HepG2 (cell line): ENCODE measurements at regions not wholly inside any gene's neighbourhood (a gene's known extent, or its start where the extent isn't known, plus 50 kb on each side); places are given as distances from the start of the nearest gene placed in this dataset.
"Not testable (repeated sequence)": the region's sequence is repeated elsewhere in the genome, so short reads cannot be mapped to it uniquely, and the experiment has no call there.

Experiments used
- ATAC-seq: fragments of 200-7000 bp; cut with Tn5 transposase; 3 replicates; pipeline ENCODE4 v1.9.1; 2020; ENCODE audit warnings: mild to moderate bottlenecking, moderate library complexity
- BruUV-seq: library from RNA; stranded (reverse); fragments of 400-500 nt; replicated peaks from 2 replicates; lab custom pipeline; 2021; lab: Mats Ljungman, UMichigan
- CTCF ChIA-PET: fragments of 300-600 bp; formaldehyde crosslinking; extraction: SDS; loops from one replicate; lab custom pipeline; 2021; ENCODE audit warnings: low total read pairs, inconsistent platforms, low intra/inter-chr PET ratio; lab: Yijun Ruan, JAX
- POLR2A ChIA-PET: fragments of 350-600 bp; sonication (Branson Sonifier 250); formaldehyde crosslinking; loops from one replicate; lab custom pipeline; 2020; ENCODE audit warnings: antibody characterized with exemption, inconsistent platforms; lab: Yijun Ruan, JAX
- DNase-seq: peaks from one replicate; pipeline ENCODE4 v3.0.0-alpha.2; 2015; ENCODE audit warnings: low spot score
- FAIRE-seq: peaks from 3 replicates; lab custom pipeline; 2011; peaks lifted over from hg19 to GRCh38; lab: Jason Lieb, UNC
- H2AFZ ChIP-seq: one replicate; pipeline ENCODE4 v1.6.1; 2011; ENCODE audit warnings: low read length, inconsistent platforms
- H3K27ac ChIP-seq: fragments of 300-600 bp; 3 replicates; pipeline ENCODE4 v1.8.0; 2011; ENCODE audit warnings: mixed run types, mild to moderate bottlenecking, mixed read lengths, low read length, inconsistent platforms; ENCODE audit not compliant: insufficient read depth; ENCODE audit errors: extremely low read length
- H3K27me3 ChIP-seq, 2 experiments: fragments of 200-600 bp in 1 of 2; 2 replicates in 1 of 2; 3 replicates in 1 of 2; pipeline versions ENCODE4 v1.6.0 to v1.8.0; 2011; ENCODE audit warnings: low read length in 2 of 2, mild to moderate bottlenecking in 2 of 2, moderate library complexity in 2 of 2, inconsistent platforms in 1 of 2; ENCODE audit not compliant: insufficient read depth in 2 of 2, control insufficient read depth in 1 of 2
- H3K36me3 ChIP-seq, 2 experiments: fragments of 200-600 bp in 1 of 2; replicated peaks in 1 of 2; 2 replicates in 1 of 2; 3 replicates in 1 of 2; pipeline versions ENCODE4 v1.5.1 to v1.8.0; 2011; ENCODE audit warnings: low read length in 2 of 2, inconsistent platforms in 1 of 2; ENCODE audit not compliant: insufficient read depth in 2 of 2, control insufficient read depth in 1 of 2
- H3K4me1 ChIP-seq: 2 replicates; pipeline ENCODE4 v1.5.1; 2012; ENCODE audit warnings: low read length, inconsistent platforms; ENCODE audit not compliant: insufficient read depth
- H3K4me2 ChIP-seq: 2 replicates; pipeline ENCODE4 v1.6.0; 2011; ENCODE audit warnings: low read depth, low read length, inconsistent platforms
- H3K4me3 ChIP-seq, 3 experiments: fragments of 200-600 bp in 1 of 3; sonication (generic), shearing (Covaris generic) in 1 of 3; replicated peaks in 1 of 3; 2 replicates each; pipeline ENCODE4 v1.5.1; 2011 to 2016; ENCODE audit warnings: low read length in 3 of 3, inconsistent platforms in 2 of 3, low read depth in 2 of 3, mild to moderate bottlenecking in 2 of 3, control low read depth in 1 of 3, mixed read lengths in 1 of 3; ENCODE audit not compliant: insufficient read depth in 1 of 3
- H3K79me2 ChIP-seq: one replicate; pipeline ENCODE4 v1.6.1; 2011; ENCODE audit warnings: low read length, inconsistent platforms; ENCODE audit not compliant: insufficient read depth
- H3K9ac ChIP-seq: 2 replicates; pipeline ENCODE4 v1.6.0; 2011; ENCODE audit warnings: mild to moderate bottlenecking, low read depth, low read length, inconsistent platforms; ENCODE audit not compliant: insufficient read depth
- H3K9me3 ChIP-seq: 2 replicates; pipeline ENCODE4 v1.5.1; 2012; ENCODE audit warnings: mild to moderate bottlenecking, low read length
- H4K20me1 ChIP-seq: 2 replicates; pipeline ENCODE4 v1.6.0; 2011; ENCODE audit warnings: inconsistent platforms, mild to moderate bottlenecking, low read length, moderate library complexity; ENCODE audit not compliant: insufficient read depth
- AHR ChIP-seq: IDR thresholded peaks from 2 replicates; pipeline ENCODE4 v1.6.1; 2018; ENCODE audit warnings: missing genetic modification reagents, missing compliant biosample characterization
- ATF5 ChIP-seq: sonication (generic); formaldehyde crosslinking; IDR thresholded peaks from 2 replicates; pipeline ENCODE4 v1.4.0; 2020; ENCODE audit warnings: mild to moderate bottlenecking, low read depth, missing genetic modification reagents
- ATF7-NPFF ChIP-seq: sonication (generic); formaldehyde crosslinking; IDR thresholded peaks from 2 replicates; pipeline ENCODE4 v1.8.1; 2023; ENCODE audit warnings: mild to moderate bottlenecking, low read depth, missing genetic modification reagents, moderate library complexity
- HNRNPK ChIP-seq: fragments of 200-400 bp; formaldehyde crosslinking; IDR thresholded peaks from 2 replicates; pipeline ENCODE4 v1.6.1; 2018; ENCODE audit warnings: low read length, low read depth, moderate library complexity, mild to moderate bottlenecking; ENCODE audit not compliant: poor library complexity, severe bottlenecking
- NCOR1 ChIP-seq: fragments of 200-600 bp; sonication (generic); IDR thresholded peaks from 2 replicates; pipeline ENCODE4 v1.7.0; 2017; ENCODE audit warnings: antibody characterized with exemption, low read length, borderline replicate concordance
- NFYC ChIP-seq: IDR thresholded peaks from 2 replicates; pipeline ENCODE4 v1.6.1; 2016; ENCODE audit warnings: missing genetic modification reagents, missing compliant biosample characterization
- PAWR ChIP-seq: sonication (generic); formaldehyde crosslinking; IDR thresholded peaks from 2 replicates; pipeline ENCODE4 v1.4.0; 2020; ENCODE audit warnings: missing genetic modification reagents, mild to moderate bottlenecking, borderline replicate concordance
- SRF ChIP-seq: IDR thresholded peaks from 2 replicates; pipeline ENCODE4 v1.6.1; 2011; ENCODE audit warnings: mild to moderate bottlenecking, low read depth, low read length, moderate library complexity
- SRSF9 ChIP-seq: fragments of 200-400 bp; formaldehyde crosslinking; IDR thresholded peaks from 2 replicates; pipeline ENCODE4 v1.6.1; 2018; ENCODE audit warnings: borderline replicate concordance, mild to moderate bottlenecking, low read depth, low read length; ENCODE audit not compliant: insufficient read depth, poor library complexity, severe bottlenecking
- ZGPAT ChIP-seq: IDR thresholded peaks from 2 replicates; pipeline ENCODE4 v1.6.1; 2016; ENCODE audit warnings: mild to moderate bottlenecking
- ZNF143 ChIP-seq: sonication (generic); formaldehyde crosslinking; IDR thresholded peaks from 2 replicates; pipeline ENCODE4 v1.4.0; 2020; ENCODE audit warnings: missing genetic modification reagents
- ZNF205 ChIP-seq: IDR thresholded peaks from 2 replicates; pipeline ENCODE4 v1.6.1; 2018; ENCODE audit warnings: missing biosample characterization, missing genetic modification reagents
- ZNF317 ChIP-seq: sonication (generic); formaldehyde crosslinking; IDR thresholded peaks from 2 replicates; pipeline ENCODE4 v1.5.0; 2020; ENCODE audit warnings: mild to moderate bottlenecking, missing genetic modification reagents
- ZNF546 ChIP-seq: sonication (generic); formaldehyde crosslinking; conservative IDR thresholded peaks from 2 replicates; pipeline ENCODE4 v1.8.1; 2023; ENCODE audit warnings: mild to moderate bottlenecking, missing genetic modification reagents
- ZNF598 ChIP-seq: sonication (generic); formaldehyde crosslinking; IDR thresholded peaks from 2 replicates; pipeline ENCODE4 v1.5.1; 2020; ENCODE audit warnings: mild to moderate bottlenecking, missing genetic modification reagents, borderline replicate concordance
- ZNF782 ChIP-seq: sonication (generic); formaldehyde crosslinking; IDR thresholded peaks from 2 replicates; pipeline ENCODE4 v1.4.0; 2020; ENCODE audit warnings: missing genetic modification reagents, mild to moderate bottlenecking, borderline replicate concordance
- WGBS: methylation state at CpG from one replicate; pipeline ENCODE4 v1.1.6; 2017; ENCODE audit warnings: low lambda C conversion rate; 5-methylcytosine and 5-hydroxymethylcytosine counted together
- in situ Hi-C: cut with HindIII; loops from 2 replicates; pipeline ENCODE4 v1.10.0; 2017; ENCODE audit warnings: low pct_unique_long_range_greater_than_20kb; ENCODE audit not compliant: extremely low pct_ligation_motif_present
- intact Hi-C: fragments of 100-400 bp; cut with micrococcal nuclease; formaldehyde crosslinking; loops from one replicate; pipeline ENCODE4 v1.10.0; 2022; ENCODE audit not compliant: unreplicated experiment

GRCh38 chr2:138095336-138095735 lies 131.1 kb downstream of the HNMT start:
- FAIRE-seq (no peak), ATAC-seq (no peak), DNase-seq (no peak)
- Histone ChIP-seq H3K9ac (no peak overlapping the region), H3K9me3 (no peaks in the 10 kb centered on the region), H3K27me3 (no peaks in the 10 kb centered on the region), H3K79me2 (no peaks in the 10 kb centered on the region), H4K20me1 (no peaks in the 10 kb centered on the region), H3K27ac (no peak overlapping the region), H3K4me2 (no peak overlapping the region), H2AFZ (no peak overlapping the region), H3K36me3 (no peaks in the 10 kb centered on the region), H3K4me3 (no peak overlapping the region), H3K4me1 (peaks cover 6% of the 10 kb centered on the region)
- ChIA-PET POLR2A (no interaction called here), CTCF (no interaction called here)
- in situ Hi-C loops (no loop called here), intact Hi-C loops (no loop called here)
- no TSS peak for BruUV-seq
- TF ChIP-seq PAWR (CRISPR knock-in tag): no peak
- TF ChIP-seq SRF: no peak
- TF ChIP-seq ZNF546 (CRISPR knock-in tag): no peak
- no peak for TF ChIP-seq HNRNPK
- no peak for TF ChIP-seq ZNF205
- TF ChIP-seq NFYC (CRISPR knock-in tag): no peak
- TF ChIP-seq ZNF317 (CRISPR knock-in tag): no peak
- TF ChIP-seq AHR (CRISPR knock-in tag): no peak
- TF ChIP-seq ATF7-NPFF (CRISPR knock-in tag): no peak
- no peak for TF ChIP-seq SRSF9
- TF ChIP-seq ZGPAT: no peak
- TF ChIP-seq ZNF598: no peak
- no peak for TF ChIP-seq ZNF143 (CRISPR knock-in tag)
- no peak for TF ChIP-seq ATF5 (CRISPR knock-in tag)
- TF ChIP-seq NCOR1: no peak
- no peak for TF ChIP-seq ZNF782

- H4K20me1 ChIP-seq, FAIRE-seq, POLR2A ChIA-PET, DNase-seq, ATAC-seq, H3K27me3 ChIP-seq, H3K79me2 ChIP-seq, BruUV-seq, CTCF ChIA-PET, H3K27ac ChIP-seq, H3K4me3 ChIP-seq, H3K4me2 ChIP-seq, H3K9ac ChIP-seq, H2AFZ ChIP-seq, H3K4me1 ChIP-seq, H3K36me3 ChIP-seq, in situ Hi-C loops, H3K9me3 ChIP-seq: not testable (repeated sequence)
- intact Hi-C loops: loop anchor here (2.0 kb wide), 1 partner anchor 18 kb away; no protein-coding TSS in a partner anchor
- WGBS: 97% methylated on average over 3 of the region's 3 CpGs
Measured at GRCh38 chr2:138099288-138099687, 135.0 kb downstream of the HNMT start.
